ENCODE measurements at regions not wholly inside any gene's neighbourhood (a gene's known extent, or its start where the extent isn't known, plus 50 kb on each side); places are given as distances from the start of the nearest gene placed in this dataset.

DNA sequence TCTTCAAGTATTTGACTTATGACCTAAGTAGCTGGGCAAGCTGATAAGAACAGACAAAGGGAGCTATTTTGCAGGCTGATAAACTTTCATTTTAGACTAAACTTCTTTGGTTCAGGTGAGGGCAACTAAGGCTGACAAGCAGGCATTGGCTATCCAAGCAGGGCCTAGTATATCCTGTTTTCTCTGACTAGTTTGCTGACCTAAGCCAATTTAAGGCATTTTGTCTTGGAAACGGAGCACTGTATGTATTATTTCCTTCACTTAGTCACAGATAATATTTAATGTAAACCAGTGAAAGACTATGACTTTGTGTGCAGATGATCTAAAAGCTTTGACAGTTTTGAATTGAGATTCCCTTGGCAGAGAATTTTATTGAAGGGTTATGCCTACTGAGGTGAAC, 172.5 kb downstream of the POU4F1 start:
- WGBS, 2 donors: 58% methylated on average over 1 of the region's 1 CpG
- no peaks in the 10 kb centered on the region for H3K36me3 ChIP-seq (ENCODE audit: low read depth, missing control alignments)
- intact Hi-C loops (cut with DNase I; ENCODE audit: low total_unique reads): no loop called here
- no peaks in the 10 kb centered on the region for H3K27me3 ChIP-seq
- no peak for DNase-seq
- no peaks in the 10 kb centered on the region for H3K4me1 ChIP-seq
- no peak overlapping the region for H3K4me3 ChIP-seq
- no peak for TF ChIP-seq POLR2A (IDR thresholded peaks at IDR 0.05)
- TF ChIP-seq, protein P1, sequence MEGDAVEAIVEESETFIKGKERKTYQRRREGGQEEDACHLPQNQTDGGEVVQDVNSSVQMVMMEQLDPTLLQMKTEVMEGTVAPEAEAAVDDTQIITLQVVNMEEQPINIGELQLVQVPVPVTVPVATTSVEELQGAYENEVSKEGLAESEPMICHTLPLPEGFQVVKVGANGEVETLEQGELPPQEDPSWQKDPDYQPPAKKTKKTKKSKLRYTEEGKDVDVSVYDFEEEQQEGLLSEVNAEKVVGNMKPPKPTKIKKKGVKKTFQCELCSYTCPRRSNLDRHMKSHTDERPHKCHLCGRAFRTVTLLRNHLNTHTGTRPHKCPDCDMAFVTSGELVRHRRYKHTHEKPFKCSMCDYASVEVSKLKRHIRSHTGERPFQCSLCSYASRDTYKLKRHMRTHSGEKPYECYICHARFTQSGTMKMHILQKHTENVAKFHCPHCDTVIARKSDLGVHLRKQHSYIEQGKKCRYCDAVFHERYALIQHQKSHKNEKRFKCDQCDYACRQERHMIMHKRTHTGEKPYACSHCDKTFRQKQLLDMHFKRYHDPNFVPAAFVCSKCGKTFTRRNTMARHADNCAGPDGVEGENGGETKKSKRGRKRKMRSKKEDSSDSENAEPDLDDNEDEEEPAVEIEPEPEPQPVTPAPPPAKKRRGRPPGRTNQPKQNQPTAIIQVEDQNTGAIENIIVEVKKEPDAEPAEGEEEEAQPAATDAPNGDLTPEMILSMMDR (IDR thresholded peaks at IDR 0.05): no peak
- H3K9me3 ChIP-seq: no peaks in the 10 kb centered on the region
- H3K27ac ChIP-seq: no peak overlapping the region

DNA sequence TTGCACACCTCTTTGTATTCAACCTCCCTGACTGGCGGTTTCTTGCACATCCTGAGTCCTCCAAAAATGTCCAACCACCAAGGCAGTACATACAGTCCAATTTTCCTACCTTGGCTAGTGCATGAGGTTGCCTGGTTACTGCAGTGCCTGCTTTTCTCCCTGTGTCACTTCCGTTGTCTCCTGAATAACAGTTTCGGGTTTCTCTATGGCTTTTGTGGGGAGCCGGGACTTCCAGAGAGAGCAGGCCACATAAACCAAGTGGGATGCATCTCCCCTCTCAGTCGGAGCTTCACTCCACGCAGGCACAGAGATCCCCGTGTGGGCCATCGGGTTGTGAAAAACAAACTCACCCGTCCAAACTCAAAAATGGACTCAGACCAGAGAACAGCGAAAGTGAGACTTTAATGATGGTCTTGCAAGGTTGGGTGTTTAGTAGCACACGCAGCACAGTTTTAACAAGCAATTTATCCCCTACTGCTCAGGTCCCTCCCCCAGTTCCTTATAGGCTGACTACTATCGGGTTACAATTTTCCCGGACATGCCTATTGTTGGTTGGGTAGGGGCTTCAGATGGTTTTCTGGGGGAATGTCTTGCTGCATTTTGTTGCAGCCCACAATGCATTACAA, 173.1 kb downstream of the POU4F1 start:
- intact Hi-C loops (cut with DNase I; ENCODE audit: low total_unique reads): no loop called here
- no peaks in the 10 kb centered on the region for H3K27me3 ChIP-seq
- TF ChIP-seq, protein P1 (IDR thresholded peaks at IDR 0.05): no peak
- TF ChIP-seq POLR2A (IDR thresholded peaks at IDR 0.05): no peak
- WGBS, 2 donors: 48 to 62% methylated on average over 13 of the region's 13 CpGs
- H3K4me3 ChIP-seq: no peak overlapping the region
- no peaks in the 10 kb centered on the region for H3K9me3 ChIP-seq
- no peaks in the 10 kb centered on the region for H3K36me3 ChIP-seq (ENCODE audit: low read depth, missing control alignments)
- H3K4me1 ChIP-seq: no peaks in the 10 kb centered on the region
- DNase-seq: no peak
- H3K27ac ChIP-seq: no peak overlapping the region

DNA sequence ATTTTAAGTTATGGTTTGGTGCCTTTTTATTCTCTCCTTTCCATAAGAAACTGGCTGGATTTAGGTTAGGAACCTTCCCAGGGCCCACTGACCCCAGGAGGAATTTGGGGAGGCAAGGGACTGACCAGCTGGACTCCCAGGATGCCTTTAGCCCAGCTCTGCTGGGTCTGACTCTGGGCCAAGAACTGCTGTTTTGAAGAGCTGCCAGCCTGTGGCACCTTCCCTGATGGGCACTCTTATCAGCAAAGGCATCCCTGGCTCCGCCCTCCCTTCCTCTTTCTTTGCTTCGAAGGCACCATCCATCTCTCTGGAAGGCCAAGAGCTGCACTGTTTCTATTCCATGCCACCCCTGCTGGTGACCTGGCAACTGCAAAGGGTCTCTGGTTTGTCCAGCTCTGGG, 174.7 kb downstream of the POU4F1 start:
- TF ChIP-seq POLR2A (IDR thresholded peaks at IDR 0.05): no peak
- TF ChIP-seq, protein P1 (IDR thresholded peaks at IDR 0.05): no peak
- intact Hi-C loops (cut with DNase I; ENCODE audit: low total_unique reads): no loop called here
- no peak overlapping the region for H3K27ac ChIP-seq
- WGBS, 2 donors: 42 to 53% methylated on average over 2 of the region's 2 CpGs
- no peaks in the 10 kb centered on the region for H3K9me3 ChIP-seq
- DNase-seq: no peak
- no peaks in the 10 kb centered on the region for H3K36me3 ChIP-seq (ENCODE audit: low read depth, missing control alignments)
- H3K4me1 ChIP-seq: no peaks in the 10 kb centered on the region
- H3K4me3 ChIP-seq: no peak overlapping the region
- no peaks in the 10 kb centered on the region for H3K27me3 ChIP-seq

- intact Hi-C loops (cut with DNase I; ENCODE audit: low total_unique reads): no loop called here
- Histone ChIP-seq H3K27me3 (no peaks in the 10 kb centered on the region), H3K27ac (no peak overlapping the region), H3K36me3 (ENCODE audit: low read depth, missing control alignments) (no peaks in the 10 kb centered on the region), H3K9me3 (no peaks in the 10 kb centered on the region), H3K4me3 (no peak overlapping the region), H3K4me1 (no peaks in the 10 kb centered on the region)
- DNase-seq: no peak
- TF ChIP-seq POLR2A (IDR thresholded peaks at IDR 0.05): no peak
- TF ChIP-seq, protein P1 (IDR thresholded peaks at IDR 0.05): no peak
- WGBS, 2 donors: 79 to 87% methylated on average over 4 of the region's 4 CpGs
Observed at GRCh38 chr13:78426183-78426582, 177.2 kb downstream of the POU4F1 start.

GRCh38 chr13:78420814-78421213, 182.5 kb downstream of the POU4F1 start:
- no peak for TF ChIP-seq POLR2A (IDR thresholded peaks at IDR 0.05)
- intact Hi-C loops (cut with DNase I; ENCODE audit: low total_unique reads): no loop called here
- H3K27me3 ChIP-seq: no peaks in the 10 kb centered on the region
- no peak for DNase-seq
- H3K36me3 ChIP-seq (ENCODE audit: low read depth, missing control alignments): no peaks in the 10 kb centered on the region
- H3K4me3 ChIP-seq: no peak overlapping the region
- no peaks in the 10 kb centered on the region for H3K4me1 ChIP-seq
- 84 to 87% methylated on average over 4 of the region's 4 CpGs for WGBS, 2 donors
- H3K9me3 ChIP-seq: no peaks in the 10 kb centered on the region
- H3K27ac ChIP-seq: no peak overlapping the region
